ENCODE measurements at regions not wholly inside any gene's neighbourhood (a gene's known extent, or its start where the extent isn't known, plus 50 kb on each side); places are given as distances from the start of the nearest gene placed in this dataset.

- peak overlapping the region; percentile 84 for H3K27ac ChIP-seq
- TF ChIP-seq POLR2AphosphoS5 (IDR thresholded peaks at IDR 0.05; ENCODE audit: insufficient read depth in 1 of 2, low read depth in 1 of 2) (no peak), CTCF (IDR thresholded peaks at IDR 0.05) (no peak), POLR2A (IDR thresholded peaks at IDR 0.05) (no peak)
- no peaks in the 10 kb centered on the region for H3K36me3 ChIP-seq
- DNase-seq (ENCODE audit: extremely low spot score in 2 of 2) = no peak
- intact Hi-C loops (cut with DNase I) = no loop called here
- H3K4me1 ChIP-seq = peaks cover 55% of the 10 kb centered on the region
- no peaks in the 10 kb centered on the region for H3K9me3 ChIP-seq
- no peak overlapping the region for H3K4me3 ChIP-seq
- H3K27me3 ChIP-seq = no peaks in the 10 kb centered on the region
Observed at GRCh38 chr2:174663550-174663949, 65.9 kb upstream of the WIPF1 start.

DNA sequence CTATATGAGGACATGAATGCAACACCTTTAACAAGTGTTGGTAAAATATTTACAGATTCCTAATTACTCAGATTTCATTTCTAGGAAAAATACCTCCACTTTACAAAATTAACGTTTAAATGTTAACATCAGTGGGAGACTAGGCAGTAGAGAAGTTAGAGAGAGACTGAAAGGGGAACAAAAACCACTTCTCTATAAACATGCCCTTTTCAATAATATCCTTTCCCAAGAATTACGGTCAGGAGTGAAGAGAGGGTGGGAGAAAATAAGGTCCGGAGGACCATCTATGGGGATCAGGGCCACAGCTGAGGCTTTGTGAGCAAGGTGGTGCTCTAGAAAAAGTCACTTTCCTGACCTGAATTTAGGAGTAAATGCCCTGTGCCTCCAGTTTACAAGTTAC lies 65.3 kb upstream of the WIPF1 start:
- DNase-seq (ENCODE audit: extremely low spot score in 2 of 2) = no peak
- TF ChIP-seq CTCF (IDR thresholded peaks at IDR 0.05) (no peak), POLR2AphosphoS5 (IDR thresholded peaks at IDR 0.05; ENCODE audit: insufficient read depth in 1 of 2, low read depth in 1 of 2) (peak in 1 of 2 donors; percentile 2), POLR2A (IDR thresholded peaks at IDR 0.05) (no peak)
- Histone ChIP-seq H3K4me3 (no peak overlapping the region), H3K4me1 (peaks cover 48% of the 10 kb centered on the region), H3K9me3 (no peaks in the 10 kb centered on the region), H3K27me3 (no peaks in the 10 kb centered on the region), H3K27ac (peak overlapping the region; percentile 84), H3K36me3 (no peaks in the 10 kb centered on the region)
- intact Hi-C loops (cut with DNase I) = no loop called here

GRCh38 chr2:174662459-174662858 lies 64.9 kb upstream of the WIPF1 start:
- Histone ChIP-seq H3K9me3 (no peaks in the 10 kb centered on the region), H3K27ac (peak overlapping the region; percentile 84), H3K4me3 (no peak overlapping the region), H3K27me3 (no peaks in the 10 kb centered on the region), H3K4me1 (peaks cover 45% of the 10 kb centered on the region), H3K36me3 (no peaks in the 10 kb centered on the region)
- no peak for TF ChIP-seq POLR2A (IDR thresholded peaks at IDR 0.05)
- peak in 1 of 2 donors; percentile 7 for TF ChIP-seq POLR2AphosphoS5 (IDR thresholded peaks at IDR 0.05; ENCODE audit: insufficient read depth in 1 of 2, low read depth in 1 of 2)
- DNase-seq (ENCODE audit: extremely low spot score in 2 of 2) = no peak
- intact Hi-C loops (cut with DNase I) = no loop called here

DNA sequence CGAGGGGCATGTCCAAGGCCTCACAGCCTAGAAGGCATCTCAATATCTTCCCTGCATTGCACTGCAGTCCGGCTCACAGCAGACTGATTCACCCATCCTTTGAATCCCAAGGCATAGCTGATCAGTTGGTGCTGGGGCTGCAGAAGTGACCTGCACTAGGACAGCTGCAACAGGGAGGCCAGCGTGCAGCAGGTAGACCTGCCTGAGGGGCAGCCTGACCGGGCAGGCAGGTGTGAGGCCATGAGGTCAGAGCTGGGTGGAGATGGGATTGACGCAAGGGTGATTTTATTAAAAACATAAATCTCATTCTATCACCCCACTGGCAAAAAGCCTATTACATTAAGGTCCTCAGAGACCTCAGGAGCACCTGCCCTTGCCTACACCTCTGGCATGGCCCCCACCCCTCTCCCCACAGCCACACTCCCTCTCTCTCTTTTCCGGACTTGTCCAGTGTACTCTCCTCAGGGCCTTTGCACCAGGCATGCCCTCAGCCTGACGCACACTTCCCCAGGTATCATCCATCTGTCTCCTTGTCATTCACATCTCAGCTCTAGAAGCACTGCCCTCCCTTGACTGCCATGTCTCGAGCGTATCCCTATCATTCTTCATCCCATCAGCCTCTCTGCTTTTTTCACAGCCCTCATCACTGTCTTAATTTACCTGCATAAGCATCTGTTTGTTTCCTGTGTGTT lies 63.5 kb upstream of the WIPF1 start:
- intact Hi-C loops (cut with DNase I) = no loop called here
- no peak for DNase-seq (ENCODE audit: extremely low spot score in 2 of 2)
- Histone ChIP-seq H3K4me1 (peaks cover 38% of the 10 kb centered on the region), H3K9me3 (no peaks in the 10 kb centered on the region), H3K27ac (no peak overlapping the region), H3K27me3 (no peaks in the 10 kb centered on the region), H3K4me3 (no peak overlapping the region), H3K36me3 (no peaks in the 10 kb centered on the region)
- TF ChIP-seq CTCF (IDR thresholded peaks at IDR 0.05) = no peak
- TF ChIP-seq POLR2A (IDR thresholded peaks at IDR 0.05) = no peak
- TF ChIP-seq POLR2AphosphoS5 (IDR thresholded peaks at IDR 0.05; ENCODE audit: insufficient read depth in 1 of 2, low read depth in 1 of 2) = no peak

- no peaks in the 10 kb centered on the region for H3K9me3 ChIP-seq
- no peaks in the 10 kb centered on the region for H3K27me3 ChIP-seq
- no peak for DNase-seq (ENCODE audit: extremely low spot score in 2 of 2)
- intact Hi-C loops (cut with DNase I) = no loop called here
- peaks cover 31% of the 10 kb centered on the region for H3K4me1 ChIP-seq
- TF ChIP-seq POLR2A (IDR thresholded peaks at IDR 0.05) = no peak
- no peak for TF ChIP-seq POLR2AphosphoS5 (IDR thresholded peaks at IDR 0.05; ENCODE audit: insufficient read depth in 1 of 2, low read depth in 1 of 2)
- TF ChIP-seq CTCF (IDR thresholded peaks at IDR 0.05) = no peak
- no peak overlapping the region for H3K4me3 ChIP-seq
- H3K36me3 ChIP-seq = no peaks in the 10 kb centered on the region
- no peak overlapping the region for H3K27ac ChIP-seq
Observed at GRCh38 chr2:174659069-174659900, 61.7 kb upstream of the WIPF1 start.
